C4-2B (cell line): ENCODE measurements at regions not wholly inside any gene's neighbourhood (a gene's known extent, or its start where the extent isn't known, plus 50 kb on each side); places are given as distances from the start of the nearest gene placed in this dataset.
"Not testable (repeated sequence)": the region's sequence is repeated elsewhere in the genome, so short reads cannot be mapped to it uniquely, and the experiment has no call there.

Experiments
- H3K27ac ChIP-seq: fragments of 450-650 bp; 2 replicates; pipeline ENCODE4 v1.5.1; 2017
- ZFX ChIP-seq: fragments of 450-650 bp; IDR thresholded peaks from 2 replicates; pipeline ENCODE4 v1.6.1; 2017
- TF ChIP-seq, protein P1 (sequence below): fragments of 450-650 bp; conservative IDR thresholded peaks from 2 replicates; pipeline ENCODE4 v1.5.1; 2017; ENCODE audit warnings: mild to moderate bottlenecking

DNA sequence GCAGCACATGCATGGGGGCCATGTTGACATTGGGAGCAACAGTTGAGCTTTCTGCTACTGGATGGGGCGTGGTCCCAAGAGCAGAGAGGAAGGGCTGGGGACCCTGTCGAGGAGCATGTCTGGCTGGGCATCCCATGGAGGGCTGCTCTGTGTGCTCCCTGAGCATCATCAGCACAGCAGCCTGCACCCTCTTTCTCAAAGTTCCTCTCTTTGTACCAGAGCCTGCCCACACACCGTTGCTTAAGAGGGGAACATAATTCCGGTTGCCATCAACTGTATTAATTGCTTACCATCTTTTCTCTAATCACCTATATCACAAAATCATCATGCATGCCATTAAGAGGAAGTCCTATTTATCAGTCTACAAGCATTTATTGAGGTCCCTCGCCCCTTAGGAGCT is 55.2 kb upstream of the DIRAS2 start:
- no peak for TF ChIP-seq ZFX
- TF ChIP-seq, protein P1, sequence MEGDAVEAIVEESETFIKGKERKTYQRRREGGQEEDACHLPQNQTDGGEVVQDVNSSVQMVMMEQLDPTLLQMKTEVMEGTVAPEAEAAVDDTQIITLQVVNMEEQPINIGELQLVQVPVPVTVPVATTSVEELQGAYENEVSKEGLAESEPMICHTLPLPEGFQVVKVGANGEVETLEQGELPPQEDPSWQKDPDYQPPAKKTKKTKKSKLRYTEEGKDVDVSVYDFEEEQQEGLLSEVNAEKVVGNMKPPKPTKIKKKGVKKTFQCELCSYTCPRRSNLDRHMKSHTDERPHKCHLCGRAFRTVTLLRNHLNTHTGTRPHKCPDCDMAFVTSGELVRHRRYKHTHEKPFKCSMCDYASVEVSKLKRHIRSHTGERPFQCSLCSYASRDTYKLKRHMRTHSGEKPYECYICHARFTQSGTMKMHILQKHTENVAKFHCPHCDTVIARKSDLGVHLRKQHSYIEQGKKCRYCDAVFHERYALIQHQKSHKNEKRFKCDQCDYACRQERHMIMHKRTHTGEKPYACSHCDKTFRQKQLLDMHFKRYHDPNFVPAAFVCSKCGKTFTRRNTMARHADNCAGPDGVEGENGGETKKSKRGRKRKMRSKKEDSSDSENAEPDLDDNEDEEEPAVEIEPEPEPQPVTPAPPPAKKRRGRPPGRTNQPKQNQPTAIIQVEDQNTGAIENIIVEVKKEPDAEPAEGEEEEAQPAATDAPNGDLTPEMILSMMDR, result no peak
- no peak overlapping the region for H3K27ac ChIP-seq

DNA sequence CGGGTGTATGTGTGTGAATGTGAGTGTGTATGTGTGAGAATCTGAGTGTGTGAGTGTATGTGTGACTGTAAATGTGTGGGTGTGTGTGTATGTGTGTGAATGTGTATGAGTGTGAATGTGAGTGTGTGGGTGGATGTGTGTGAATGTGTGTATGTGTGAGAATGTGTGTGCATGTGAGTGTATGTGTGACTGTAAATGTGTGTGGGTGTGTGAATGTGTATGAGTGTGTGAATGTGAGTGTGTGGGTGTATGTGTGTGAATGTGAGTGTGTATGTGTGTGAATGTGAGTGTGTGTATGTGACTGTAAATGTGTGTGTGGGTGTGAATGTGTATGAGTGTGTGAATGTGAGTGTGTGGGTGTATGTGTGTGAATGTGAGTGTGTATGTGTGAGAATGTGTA is 51.6 kb upstream of the DIRAS2 start:
- not testable (repeated sequence) for H3K27ac ChIP-seq
